Stomach (tissue), 8 donors: ENCODE measurements at regions not wholly inside any gene's neighbourhood (a gene's known extent, or its start where the extent isn't known, plus 50 kb on each side); places are given as distances from the start of the nearest gene placed in this dataset.

Experiments used
- DNase-seq, 2 donors: peaks; one replicate each; pipeline versions ENCODE4 v3.0.0 to v3.0.0-alpha.2; 2013 to 2019
- H3K27ac ChIP-seq, 5 donors: fragments of 200-600 bp in 4 of 5; sonication (generic) in 4 of 5; one replicate each; pipeline ENCODE4 v1.5.1; 2013 to 2019; ENCODE audit warnings: mild to moderate bottlenecking in 1 of 5, moderate library complexity in 1 of 5
- H3K27me3 ChIP-seq, 3 donors: fragments of 200-600 bp; sonication (generic); one replicate each; pipeline ENCODE4 v1.5.1; 2017 to 2019; ENCODE audit warnings: mixed run types in 1 of 3
- H3K36me3 ChIP-seq, 4 donors: fragments of 200-600 bp; sonication (generic); 1 replicate in 3 of 4; 2 replicates in 1 of 4; pipeline ENCODE4 v1.5.1; 2016 to 2019
- H3K4me1 ChIP-seq, 4 donors: fragments of 200-600 bp; sonication (generic); one replicate each; pipeline ENCODE4 v1.5.1; 2016 to 2019
- H3K4me3 ChIP-seq, 4 donors: fragments of 200-600 bp; sonication (generic) in 3 of 4; one replicate each; pipeline ENCODE4 v1.5.1; 2016 to 2019; ENCODE audit warnings: mild to moderate bottlenecking in 1 of 4
- H3K9me3 ChIP-seq, 4 donors: fragments of 200-600 bp; sonication (generic); one replicate each; pipeline ENCODE4 v1.5.1; 2016 to 2019
- CTCF ChIP-seq, 7 experiments: fragments of 450-650 bp in 4 of 7; fragments of 200-600 bp in 3 of 7; sonication (generic) in 3 of 7; IDR thresholded peaks; one replicate each; pipeline ENCODE4 v1.5.1; 2016 to 2019; ENCODE audit warnings: antibody characterized with exemption in 7 of 7, control low read depth in 2 of 7, mild to moderate bottlenecking in 1 of 7
- EP300 ChIP-seq: sonication (generic); formaldehyde crosslinking; IDR thresholded peaks from one replicate; pipeline ENCODE4 v1.6.1; 2017; ENCODE audit warnings: antibody characterized with exemption
- POLR2A ChIP-seq, 4 donors: fragments of 450-650 bp; IDR thresholded peaks; one replicate each; pipeline ENCODE4 v1.6.1; 2016; ENCODE audit warnings: antibody characterized with exemption in 4 of 4, control low read depth in 2 of 4, mild to moderate bottlenecking in 1 of 4, moderate library complexity in 1 of 4
- POLR2AphosphoS5 ChIP-seq, 3 donors: sonication (generic); formaldehyde crosslinking; IDR thresholded peaks; one replicate each; pipeline ENCODE4 v1.6.1; 2016; ENCODE audit warnings: antibody characterized with exemption in 3 of 3
- WGBS, 5 donors: extraction: QIAGEN DNeasy Blood & Tissue Kit in 3 of 5; methylation state at CpG; one replicate each; pipeline versions ENCODE4 v1.1.5 to v1.1.7; 2013 to 2018; 5-methylcytosine and 5-hydroxymethylcytosine counted together
- intact Hi-C: fragments of 100-400 bp; cut with DNase I; formaldehyde crosslinking; loops from one replicate; pipeline ENCODE4 v1.15.1; 2023; ENCODE audit warnings: low total_unique reads
- donor health status: healthy with polysubstance abuse.
- donor health status: Bipolar disorder and iron deficiency.
- donor health status: healthy.

- H3K27ac ChIP-seq: no peak overlapping the region
- H3K4me3 ChIP-seq: no peak overlapping the region
- TF ChIP-seq POLR2AphosphoS5 (IDR thresholded peaks at IDR 0.05) (no peak), POLR2A (IDR thresholded peaks at IDR 0.05) (no peak), EP300 (no peak), CTCF (IDR thresholded peaks at IDR 0.05) (no peak)
- H3K27me3 ChIP-seq: no peaks in the 10 kb centered on the region
- H3K4me1 ChIP-seq: no peaks in the 10 kb centered on the region
- no peaks in the 10 kb centered on the region for H3K36me3 ChIP-seq
- intact Hi-C loops: no loop called here
- no peak for DNase-seq
- H3K9me3 ChIP-seq: peaks cover 0 to 7% (median 0%) of the 10 kb centered on the region in 4 donors
- 71 to 74% (median 72%) methylated on average over 8 of the region's 8 CpGs for WGBS, 5 donors
These were observed 495.4 kb downstream of the XIRP2 start for GRCh38 chr2:167383610-167384194.

- Histone ChIP-seq H3K27me3 (no peaks in the 10 kb centered on the region), H3K4me1 (no peaks in the 10 kb centered on the region), H3K4me3 (no peak overlapping the region), H3K9me3 (peaks cover 0 to 7% (median 0%) of the 10 kb centered on the region in 4 donors), H3K27ac (no peak overlapping the region), H3K36me3 (no peaks in the 10 kb centered on the region)
- TF ChIP-seq CTCF (IDR thresholded peaks at IDR 0.05): no peak
- TF ChIP-seq POLR2AphosphoS5 (IDR thresholded peaks at IDR 0.05): no peak
- TF ChIP-seq EP300: no peak
- no peak for TF ChIP-seq POLR2A (IDR thresholded peaks at IDR 0.05)
- intact Hi-C loops: no loop called here
- WGBS, 5 donors: 87 to 95% (median 92%) methylated on average over 2 of the region's 2 CpGs
- no peak for DNase-seq
These were observed 493.1 kb downstream of the XIRP2 start for GRCh38 chr2:167381349-167381748.

- WGBS, 5 donors: 61 to 73% (median 68%) methylated on average over 4 of the region's 4 CpGs
- Histone ChIP-seq H3K4me1 (no peaks in the 10 kb centered on the region), H3K4me3 (no peak overlapping the region), H3K27ac (no peak overlapping the region), H3K27me3 (no peaks in the 10 kb centered on the region), H3K36me3 (no peaks in the 10 kb centered on the region), H3K9me3 (peaks cover 0 to 7% (median 0%) of the 10 kb centered on the region in 4 donors)
- TF ChIP-seq EP300 (no peak), POLR2A (IDR thresholded peaks at IDR 0.05) (no peak), POLR2AphosphoS5 (IDR thresholded peaks at IDR 0.05) (no peak), CTCF (IDR thresholded peaks at IDR 0.05) (no peak)
- intact Hi-C loops: no loop called here
- no peak for DNase-seq
These were observed 492.3 kb downstream of the XIRP2 start for GRCh38 chr2:167380555-167380954.

- Histone ChIP-seq H3K4me3 (no peak overlapping the region), H3K27ac (no peak overlapping the region), H3K4me1 (no peaks in the 10 kb centered on the region), H3K9me3 (peaks cover 0 to 7% (median 0%) of the 10 kb centered on the region in 4 donors), H3K36me3 (no peaks in the 10 kb centered on the region), H3K27me3 (no peaks in the 10 kb centered on the region)
- intact Hi-C loops: no loop called here
- WGBS, 5 donors: 79 to 93% (median 81%) methylated on average over 2 of the region's 2 CpGs
- TF ChIP-seq POLR2AphosphoS5 (IDR thresholded peaks at IDR 0.05) (no peak), CTCF (IDR thresholded peaks at IDR 0.05) (no peak), POLR2A (IDR thresholded peaks at IDR 0.05) (no peak), EP300 (no peak)
- DNase-seq: no peak
These were observed 491.8 kb downstream of the XIRP2 start for GRCh38 chr2:167380094-167380493.
